Ectodermal cell (in vitro differentiated cells): ENCODE measurements at regions not wholly inside any gene's neighbourhood (a gene's known extent, or its start where the extent isn't known, plus 50 kb on each side); places are given as distances from the start of the nearest gene placed in this dataset.

Source experiments
- H3K27ac ChIP-seq: 2 replicates; pipeline ENCODE4 v1.7.0; 2013; ENCODE audit warnings: mild to moderate bottlenecking, low read depth, low read length; ENCODE audit not compliant: insufficient read depth, poor library complexity, severe bottlenecking
- H3K27me3 ChIP-seq: 2 replicates; pipeline ENCODE4 v1.7.0; 2013; ENCODE audit warnings: mild to moderate bottlenecking, low read length; ENCODE audit not compliant: insufficient read depth, control insufficient read depth, poor library complexity, severe bottlenecking
- H3K36me3 ChIP-seq: one replicate; pipeline ENCODE4 v1.7.0; 2013; ENCODE audit warnings: low read length; ENCODE audit not compliant: control insufficient read depth, insufficient read depth
- H3K4me1 ChIP-seq: one replicate; pipeline ENCODE4 v1.7.0; 2013; ENCODE audit warnings: low read length; ENCODE audit not compliant: control insufficient read depth, insufficient read depth
- H3K4me3 ChIP-seq: 2 replicates; pipeline ENCODE4 v1.7.0; 2013; ENCODE audit warnings: low read depth, low read length, control low read depth; ENCODE audit not compliant: insufficient read depth
- H3K9me3 ChIP-seq: 2 replicates; pipeline ENCODE4 v1.7.0; 2013; ENCODE audit warnings: mild to moderate bottlenecking, low read length, moderate library complexity; ENCODE audit not compliant: control insufficient read depth
- WGBS, 2 experiments: methylation state at CpG; one replicate each; pipeline ENCODE4 v1.1.7; 2013; ENCODE audit warnings: missing lambda C conversion rate in 2 of 2; 5-methylcytosine and 5-hydroxymethylcytosine counted together

DNA sequence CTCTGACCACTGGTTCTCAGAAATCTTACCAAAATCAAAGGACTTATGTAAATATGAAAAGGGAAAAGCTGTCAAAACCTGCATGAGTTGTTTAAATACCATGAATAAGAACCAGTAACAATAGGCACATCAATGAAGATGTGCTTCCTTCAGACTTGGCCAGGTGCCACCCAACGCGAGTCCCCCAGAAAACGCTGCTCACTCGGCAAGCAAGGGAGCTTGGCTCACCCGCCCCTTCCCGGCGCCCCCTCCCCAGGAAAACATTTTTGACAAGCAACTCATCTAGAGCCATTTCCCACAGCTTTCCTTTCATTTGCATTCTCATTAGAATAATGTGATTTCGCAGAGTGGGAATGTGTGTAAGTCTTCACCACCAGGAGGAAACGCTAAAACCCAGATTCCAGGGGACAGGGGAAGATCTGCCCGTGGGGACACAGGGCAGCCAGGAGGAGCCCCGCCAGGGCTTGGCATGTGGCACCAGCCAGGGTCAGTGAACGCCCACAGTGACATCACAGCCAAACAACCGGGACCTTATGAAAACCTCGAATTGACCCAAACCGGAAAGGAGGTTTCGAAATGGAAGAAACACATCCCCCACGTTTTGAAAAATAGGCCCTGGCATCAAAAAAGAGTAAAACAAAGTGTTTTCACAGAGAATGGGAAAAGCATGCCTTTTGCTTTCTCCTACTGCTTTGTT, 366.2 kb upstream of the TSHZ3 start:
- Histone ChIP-seq H3K27me3 (no peaks in the 10 kb centered on the region), H3K4me3 (no peak overlapping the region), H3K27ac (no peak overlapping the region), H3K36me3 (no peaks in the 10 kb centered on the region), H3K4me1 (no peaks in the 10 kb centered on the region), H3K9me3 (no peaks in the 10 kb centered on the region)
- whole genome bisulfite sequencing, 2 experiments, result 86 to 88% methylated on average over 17 of the region's 17 CpGs

DNA sequence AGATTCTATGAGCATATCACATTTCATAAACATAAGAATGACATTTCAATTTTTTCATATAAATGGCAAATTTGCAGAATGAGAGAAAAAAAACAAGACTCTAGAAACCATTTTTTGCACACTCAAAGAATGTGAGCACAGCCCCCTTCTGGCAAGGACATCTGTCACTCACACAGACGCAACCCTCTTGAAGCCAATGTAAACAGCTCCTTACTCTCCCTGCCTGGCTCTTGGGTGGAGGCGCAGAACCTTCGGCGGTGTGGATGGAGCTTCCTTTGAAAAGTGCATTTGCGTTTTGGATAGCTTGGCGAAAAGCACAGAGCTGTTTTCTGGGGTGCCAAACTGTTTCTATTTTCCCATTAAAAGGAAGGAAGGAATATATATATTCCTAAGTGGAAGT, 367.6 kb upstream of the TSHZ3 start:
- Histone ChIP-seq H3K9me3 (no peaks in the 10 kb centered on the region), H3K4me1 (no peaks in the 10 kb centered on the region), H3K27me3 (no peaks in the 10 kb centered on the region), H3K36me3 (no peaks in the 10 kb centered on the region), H3K4me3 (no peak overlapping the region), H3K27ac (no peak overlapping the region)
- 80 to 84% methylated on average over 6 of the region's 6 CpGs for WGBS, 2 experiments

DNA sequence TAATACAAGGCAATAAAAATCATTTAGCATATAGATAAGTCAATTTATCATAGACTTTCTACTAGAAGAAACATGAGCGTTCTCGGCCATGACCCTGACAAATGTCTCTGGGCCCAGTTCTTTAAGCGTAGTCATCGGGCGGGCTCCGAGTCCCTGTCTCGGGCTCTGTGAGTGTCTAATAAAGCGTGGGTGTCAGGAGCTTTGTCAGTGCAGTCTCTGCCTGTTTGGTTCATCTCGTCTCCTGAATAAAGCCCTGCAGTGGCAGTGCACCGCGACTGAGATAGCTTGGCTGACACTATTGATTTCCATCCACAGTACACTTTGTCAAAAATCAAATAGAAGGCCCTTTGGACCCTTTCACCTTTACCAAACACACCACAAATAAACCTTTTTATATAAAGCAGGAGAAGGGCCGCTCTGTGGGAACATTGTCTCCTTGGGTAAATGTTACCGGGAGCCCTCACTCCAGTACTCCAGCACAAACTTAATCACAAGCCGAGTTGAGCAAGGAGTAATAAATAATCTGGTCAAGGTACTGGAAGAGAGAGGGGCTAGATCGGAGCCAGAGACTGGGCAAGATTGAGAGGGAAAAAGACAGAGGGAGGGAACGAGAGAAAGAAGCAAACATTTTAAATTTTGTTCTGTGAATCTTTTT, 368.2 kb upstream of the TSHZ3 start:
- H3K4me3 ChIP-seq, result no peak overlapping the region
- H3K9me3 ChIP-seq, result no peaks in the 10 kb centered on the region
- no peaks in the 10 kb centered on the region for H3K4me1 ChIP-seq
- no peaks in the 10 kb centered on the region for H3K27me3 ChIP-seq
- H3K27ac ChIP-seq, result no peak overlapping the region
- no peaks in the 10 kb centered on the region for H3K36me3 ChIP-seq
- WGBS, 2 experiments, result 91 to 94% methylated on average over 15 of the region's 16 CpGs

DNA sequence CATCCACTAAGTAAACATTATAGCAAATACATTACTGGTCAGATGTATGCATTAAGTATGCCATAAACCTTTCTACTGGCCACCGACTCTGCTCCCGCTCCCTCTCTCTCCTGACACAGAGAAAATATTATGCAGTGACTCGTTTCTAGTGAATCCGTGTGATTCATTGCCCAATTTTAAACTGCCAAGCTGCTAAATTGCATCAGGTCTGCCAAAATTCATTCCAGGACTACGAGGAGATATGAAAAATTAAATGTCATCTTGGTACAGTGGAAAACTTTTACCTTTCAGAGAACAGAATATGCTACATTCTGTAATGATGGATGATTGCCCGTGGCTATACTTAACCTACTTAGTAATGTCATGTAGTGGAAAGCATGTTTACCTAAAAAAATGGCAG, 368.8 kb upstream of the TSHZ3 start:
- no peaks in the 10 kb centered on the region for H3K36me3 ChIP-seq
- no peaks in the 10 kb centered on the region for H3K9me3 ChIP-seq
- H3K27me3 ChIP-seq, result no peaks in the 10 kb centered on the region
- H3K4me1 ChIP-seq, result no peaks in the 10 kb centered on the region
- no peak overlapping the region for H3K4me3 ChIP-seq
- WGBS, 2 experiments, result 95% methylated on average over 6 of the region's 6 CpGs
- H3K27ac ChIP-seq, result no peak overlapping the region

DNA sequence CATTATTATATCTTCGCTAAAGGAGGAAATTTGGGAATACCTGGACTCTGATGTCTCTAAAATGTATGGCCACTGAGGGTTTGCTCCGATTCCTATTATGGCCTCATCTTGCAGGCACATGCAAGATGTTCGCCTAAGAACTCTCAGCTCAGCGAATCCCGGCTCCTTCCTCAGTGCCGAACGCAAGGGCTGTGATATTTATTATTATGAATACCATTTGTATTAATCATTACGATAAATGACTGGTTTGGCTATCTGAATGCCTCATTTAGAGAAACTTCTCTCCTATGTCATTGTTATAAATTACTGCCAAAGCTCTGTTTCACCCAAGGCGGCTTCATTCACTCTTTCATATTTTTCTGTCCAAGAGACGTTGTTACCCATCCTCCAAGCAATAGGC, 369.7 kb upstream of the TSHZ3 start:
- 96 to 99% methylated on average over 5 to 8 of the region's 10 CpGs for WGBS, 2 experiments
- no peak overlapping the region for H3K27ac ChIP-seq
- H3K27me3 ChIP-seq, result no peaks in the 10 kb centered on the region
- H3K4me1 ChIP-seq, result no peaks in the 10 kb centered on the region
- H3K9me3 ChIP-seq, result no peaks in the 10 kb centered on the region
- no peak overlapping the region for H3K4me3 ChIP-seq
- no peaks in the 10 kb centered on the region for H3K36me3 ChIP-seq

DNA sequence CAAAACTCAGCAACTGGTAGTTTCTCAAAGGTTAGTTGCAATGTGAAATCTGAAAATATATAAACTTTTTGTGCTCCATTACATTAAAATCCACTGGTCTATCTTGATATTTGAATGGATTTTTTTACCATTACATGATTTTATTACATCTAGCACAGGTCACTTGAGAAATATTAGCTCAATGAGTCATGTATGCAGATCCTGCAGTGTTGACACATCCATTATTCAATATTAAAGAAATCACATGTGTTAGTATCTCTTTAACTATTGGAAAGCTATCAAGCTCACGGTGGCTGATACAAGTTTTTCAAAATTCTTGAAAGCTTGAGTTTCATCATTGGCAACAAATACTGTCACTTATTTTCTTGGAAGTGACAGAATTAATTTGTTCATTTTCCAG, 373.9 kb upstream of the TSHZ3 start:
- H3K4me1 ChIP-seq, result no peaks in the 10 kb centered on the region
- WGBS, 2 experiments, result 100% methylated on average over 1 of the region's 1 CpG
- no peaks in the 10 kb centered on the region for H3K9me3 ChIP-seq
- no peaks in the 10 kb centered on the region for H3K36me3 ChIP-seq
- no peak overlapping the region for H3K27ac ChIP-seq
- no peaks in the 10 kb centered on the region for H3K27me3 ChIP-seq
- no peak overlapping the region for H3K4me3 ChIP-seq

DNA sequence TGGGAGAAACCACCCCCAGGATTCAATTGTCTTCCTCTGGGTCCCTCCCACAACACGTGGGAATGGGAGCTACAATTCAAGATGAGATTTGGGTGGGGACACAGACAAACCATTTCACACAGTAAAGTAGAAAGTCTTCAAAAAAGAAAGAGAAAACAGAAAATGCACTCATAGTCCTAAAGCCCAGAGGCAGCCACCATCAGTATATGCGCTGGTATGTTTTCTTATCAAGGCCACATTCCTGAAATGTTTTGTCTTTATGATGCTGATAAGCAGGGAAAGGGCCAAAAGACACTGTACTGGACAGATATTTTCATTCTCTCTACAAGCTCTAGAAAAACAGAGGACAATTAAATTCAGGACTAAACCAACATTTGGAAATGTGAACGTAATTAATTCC, 375.8 kb upstream of the TSHZ3 start:
- no peaks in the 10 kb centered on the region for H3K4me1 ChIP-seq
- H3K27me3 ChIP-seq, result no peaks in the 10 kb centered on the region
- no peak overlapping the region for H3K27ac ChIP-seq
- H3K4me3 ChIP-seq, result no peak overlapping the region
- no peaks in the 10 kb centered on the region for H3K36me3 ChIP-seq
- WGBS, 2 experiments, result 65 to 81% methylated on average over 2 to 3 of the region's 3 CpGs
- no peaks in the 10 kb centered on the region for H3K9me3 ChIP-seq

DNA sequence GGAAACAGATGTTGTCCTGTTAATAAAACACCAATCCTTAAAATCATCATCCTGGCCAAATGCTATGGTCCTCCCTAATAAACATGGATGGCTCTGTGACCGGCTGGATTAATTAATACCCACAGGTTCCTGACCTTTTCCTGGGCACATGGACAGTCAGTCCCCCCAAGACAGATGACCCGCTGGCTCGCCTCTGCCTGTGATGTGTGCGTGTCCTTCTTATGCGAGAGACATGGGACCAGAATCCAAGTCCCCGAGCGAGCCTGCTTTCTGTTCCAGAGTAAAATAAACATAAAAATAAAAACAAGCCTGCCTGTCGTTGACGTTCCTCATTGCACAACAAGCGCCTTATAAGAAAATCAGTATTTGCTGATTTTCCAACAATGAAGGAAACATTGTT, 378.3 kb upstream of the TSHZ3 start:
- Histone ChIP-seq H3K27ac (no peak overlapping the region), H3K4me3 (no peak overlapping the region), H3K9me3 (no peaks in the 10 kb centered on the region), H3K27me3 (no peaks in the 10 kb centered on the region), H3K4me1 (no peaks in the 10 kb centered on the region), H3K36me3 (no peaks in the 10 kb centered on the region)
- 92 to 94% methylated on average over 10 of the region's 10 CpGs for WGBS, 2 experiments

DNA sequence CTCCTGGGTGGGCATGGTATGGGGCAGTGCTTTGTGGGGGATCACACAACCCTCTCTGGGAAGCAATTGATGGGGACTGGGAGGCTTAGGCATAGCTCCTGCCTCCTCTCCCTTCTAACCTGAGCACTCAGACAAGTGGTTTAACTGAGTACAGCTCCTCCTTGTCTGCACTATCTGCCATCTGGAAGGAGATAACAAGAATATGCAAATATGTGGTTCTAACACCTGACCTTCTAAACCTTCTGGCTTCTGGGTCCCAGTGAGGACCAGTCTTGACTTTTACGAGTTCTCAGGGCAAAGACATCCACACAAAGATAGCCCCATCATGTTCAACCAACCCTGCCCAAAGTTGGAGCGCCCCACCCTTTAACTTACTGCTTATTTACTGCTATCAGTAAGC, 381.0 kb upstream of the TSHZ3 start:
- Histone ChIP-seq H3K4me1 (no peaks in the 10 kb centered on the region), H3K9me3 (no peaks in the 10 kb centered on the region), H3K27me3 (no peaks in the 10 kb centered on the region), H3K36me3 (no peaks in the 10 kb centered on the region), H3K27ac (no peak overlapping the region), H3K4me3 (no peak overlapping the region)
- 93 to 98% methylated on average over 2 of the region's 2 CpGs for WGBS, 2 experiments

DNA sequence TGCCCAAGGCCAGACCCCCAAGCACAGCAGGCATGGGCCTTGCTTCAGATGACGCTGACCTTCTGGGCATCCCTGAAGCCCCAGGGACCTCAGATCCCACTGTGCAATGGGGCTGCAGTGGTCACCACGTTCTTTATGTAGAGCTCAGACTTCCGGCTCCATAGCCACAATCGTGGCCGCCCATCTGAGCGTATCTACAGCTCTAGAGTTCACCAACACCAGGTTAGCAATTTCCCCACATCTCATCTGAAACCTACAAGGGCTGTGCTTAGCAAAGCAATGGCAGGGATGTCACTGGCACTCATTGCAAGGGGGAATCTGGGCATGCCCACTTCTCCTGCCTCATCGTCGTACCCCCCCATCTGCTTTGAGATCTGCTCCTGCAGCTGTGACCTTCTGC, 384.4 kb upstream of the TSHZ3 start:
- no peak overlapping the region for H3K27ac ChIP-seq
- H3K4me3 ChIP-seq, result no peak overlapping the region
- no peaks in the 10 kb centered on the region for H3K27me3 ChIP-seq
- 92% methylated on average over 8 of the region's 8 CpGs for WGBS, 2 experiments
- H3K36me3 ChIP-seq, result no peaks in the 10 kb centered on the region
- no peaks in the 10 kb centered on the region for H3K9me3 ChIP-seq
- no peaks in the 10 kb centered on the region for H3K4me1 ChIP-seq
